GM13977 (cell line): ENCODE measurements at regions not wholly inside any gene's neighbourhood (a gene's known extent, or its start where the extent isn't known, plus 50 kb on each side); places are given as distances from the start of the nearest gene placed in this dataset.

Experiments
- DNase-seq: peaks from one replicate; pipeline ENCODE4 v3.0.0; 2012; ENCODE audit warnings: low spot score
- in situ Hi-C: fragments of 300-500 bp; cut with MboI; formaldehyde crosslinking; loops from one replicate; pipeline ENCODE4 v1.12.0; 2022; ENCODE audit warnings: low sequenced_read_pairs, low pct_unique_long_range_greater_than_20kb, mixed read lengths, inconsistent platforms; ENCODE audit not compliant: unreplicated experiment
- TF ChIP-seq, protein P1 (sequence below): IDR thresholded peaks from 2 replicates; pipeline ENCODE4 v1.5.1; 2012; ENCODE audit warnings: mild to moderate bottlenecking, control low read depth; ENCODE audit not compliant: insufficient read depth; ENCODE audit errors: extremely low read depth, missing control alignments

DNA sequence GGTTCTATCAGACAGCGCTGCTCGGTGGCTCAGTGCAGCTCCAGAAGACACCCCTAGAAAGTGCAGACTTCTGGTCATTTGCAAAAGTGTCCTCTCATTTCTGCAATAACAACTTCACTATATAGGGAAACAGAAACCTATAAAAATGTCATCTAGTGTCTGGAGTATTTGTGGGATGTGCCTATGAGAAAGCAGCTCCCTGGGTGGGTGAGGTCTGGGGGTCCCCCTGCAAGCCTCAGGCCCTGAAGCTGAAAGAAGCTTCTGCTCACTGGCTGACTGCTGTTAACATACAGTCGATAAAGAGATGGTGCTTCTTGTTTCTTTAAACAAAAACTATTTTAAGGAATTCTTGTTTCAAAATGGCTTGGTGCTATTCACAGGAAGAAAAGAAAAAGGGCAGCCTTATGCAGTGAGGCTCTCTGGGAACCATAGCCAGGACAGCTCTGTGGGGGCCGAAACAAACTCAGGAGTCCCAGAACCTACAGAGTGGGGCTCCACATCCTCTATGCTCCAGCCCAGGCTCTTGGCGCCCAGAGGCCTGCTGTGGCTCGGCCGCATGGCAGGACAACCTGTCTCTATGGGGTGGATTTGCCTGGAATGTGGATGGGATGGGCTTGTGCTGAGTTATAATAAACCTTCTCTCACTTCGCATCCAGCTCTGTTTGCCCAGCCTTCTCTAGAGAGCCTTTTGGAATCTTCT lies 109.7 kb downstream of the BANF2 start:
- TF ChIP-seq, protein P1, sequence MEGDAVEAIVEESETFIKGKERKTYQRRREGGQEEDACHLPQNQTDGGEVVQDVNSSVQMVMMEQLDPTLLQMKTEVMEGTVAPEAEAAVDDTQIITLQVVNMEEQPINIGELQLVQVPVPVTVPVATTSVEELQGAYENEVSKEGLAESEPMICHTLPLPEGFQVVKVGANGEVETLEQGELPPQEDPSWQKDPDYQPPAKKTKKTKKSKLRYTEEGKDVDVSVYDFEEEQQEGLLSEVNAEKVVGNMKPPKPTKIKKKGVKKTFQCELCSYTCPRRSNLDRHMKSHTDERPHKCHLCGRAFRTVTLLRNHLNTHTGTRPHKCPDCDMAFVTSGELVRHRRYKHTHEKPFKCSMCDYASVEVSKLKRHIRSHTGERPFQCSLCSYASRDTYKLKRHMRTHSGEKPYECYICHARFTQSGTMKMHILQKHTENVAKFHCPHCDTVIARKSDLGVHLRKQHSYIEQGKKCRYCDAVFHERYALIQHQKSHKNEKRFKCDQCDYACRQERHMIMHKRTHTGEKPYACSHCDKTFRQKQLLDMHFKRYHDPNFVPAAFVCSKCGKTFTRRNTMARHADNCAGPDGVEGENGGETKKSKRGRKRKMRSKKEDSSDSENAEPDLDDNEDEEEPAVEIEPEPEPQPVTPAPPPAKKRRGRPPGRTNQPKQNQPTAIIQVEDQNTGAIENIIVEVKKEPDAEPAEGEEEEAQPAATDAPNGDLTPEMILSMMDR = no peak
- in situ Hi-C loops = no loop called here
- no peak for DNase-seq

DNA sequence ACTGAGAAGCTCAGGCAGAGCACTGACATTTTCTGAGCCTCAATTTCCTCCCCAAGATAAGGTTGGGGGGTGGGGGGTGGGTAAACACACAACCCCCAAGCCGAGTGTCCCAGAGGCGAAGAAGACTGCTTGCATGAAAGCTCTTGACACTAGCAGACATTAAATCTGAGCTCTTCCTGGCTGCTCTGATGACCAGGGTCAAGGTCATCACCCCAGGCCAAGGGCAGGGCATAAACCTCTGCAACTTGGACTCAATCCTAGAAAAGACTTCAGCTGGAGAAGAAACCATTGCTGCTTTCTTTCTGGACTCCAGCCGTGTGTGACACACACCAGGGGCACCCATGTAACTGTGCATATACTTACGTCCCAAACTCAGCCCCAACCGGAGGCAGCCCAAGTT lies 109.0 kb downstream of the BANF2 start:
- TF ChIP-seq, protein P1 = no peak

DNA sequence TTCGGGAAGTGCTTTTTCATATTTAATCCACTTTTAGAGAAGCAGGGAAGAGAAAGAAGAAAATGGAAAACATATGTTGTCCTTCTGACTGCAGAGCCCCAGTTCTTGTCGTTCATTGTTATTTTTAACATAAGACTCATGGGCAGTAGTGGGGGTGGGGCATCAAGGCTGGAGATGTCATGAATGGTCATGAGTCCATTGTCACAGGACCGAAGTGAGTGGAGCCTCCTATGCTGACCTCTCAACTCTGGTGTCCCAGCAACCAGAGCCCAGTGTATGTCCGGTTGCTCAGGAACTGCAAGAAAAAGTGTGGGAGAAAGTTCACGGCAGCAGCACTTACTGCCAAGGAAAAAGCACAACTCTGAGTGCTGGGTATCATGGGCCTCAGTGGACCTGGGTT lies 108.6 kb downstream of the BANF2 start:
- TF ChIP-seq, protein P1 = no peak
- in situ Hi-C loops = no loop called here
- DNase-seq = no peak

More for the DNA sequence above, 109.0 kb downstream of the BANF2 start:
- DNase-seq = no peak
- in situ Hi-C loops = no loop called here

DNA sequence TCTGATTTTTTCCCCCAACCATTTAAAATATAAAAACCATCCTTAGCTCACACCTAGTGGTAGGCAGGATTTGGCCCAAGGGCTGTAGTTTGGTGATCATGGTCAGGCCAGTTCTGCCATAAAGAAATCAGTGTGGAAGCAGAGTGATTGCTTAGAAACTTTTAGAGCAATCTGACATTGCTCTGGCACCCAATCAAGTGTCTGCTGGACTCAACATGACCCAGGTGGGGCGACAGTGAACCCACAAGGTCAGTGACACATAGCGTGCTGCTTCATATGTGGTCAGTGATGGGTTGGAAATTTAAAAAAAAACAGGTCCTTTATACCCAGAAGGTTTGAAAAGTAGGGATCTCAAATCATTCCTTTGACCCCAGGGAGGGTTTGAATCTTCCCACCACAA lies 107.9 kb downstream of the BANF2 start:
- TF ChIP-seq, protein P1 = no peak
- no peak for DNase-seq
- in situ Hi-C loops = no loop called here

DNA sequence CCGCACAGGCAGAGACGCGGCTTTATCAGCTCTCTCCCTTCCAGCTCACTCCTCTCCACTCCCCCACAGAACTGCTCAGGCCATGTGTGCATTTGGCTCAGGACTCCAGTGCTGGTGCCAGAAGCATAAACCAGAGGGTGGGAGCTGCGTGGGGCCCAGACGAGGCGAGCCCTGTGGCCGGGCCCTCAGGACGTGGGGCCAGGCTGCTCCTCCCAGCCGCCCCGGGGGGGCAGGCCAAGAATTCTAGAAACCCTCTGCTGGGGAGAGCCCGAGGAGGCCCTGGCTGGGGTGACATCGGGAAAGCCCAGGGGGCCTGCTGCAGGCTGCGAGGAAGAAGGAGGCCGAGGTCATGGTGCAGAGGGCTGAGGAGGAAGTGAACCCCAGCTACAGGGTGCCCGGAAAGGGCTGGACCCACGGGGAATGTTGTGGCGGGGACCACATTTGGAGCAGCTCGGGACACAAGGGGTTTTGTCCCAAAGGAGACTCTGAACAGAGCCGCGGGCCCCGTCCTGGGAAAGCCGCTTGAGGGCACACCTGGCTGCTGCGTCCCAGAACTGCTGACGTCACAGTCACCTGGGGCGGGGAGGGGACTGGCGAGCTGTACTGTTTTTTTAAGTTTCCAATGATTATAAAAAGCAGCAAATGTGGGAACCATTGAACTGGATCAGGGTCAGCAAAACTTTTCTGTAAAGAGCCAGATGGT lies 107.1 kb downstream of the BANF2 start:
- DNase-seq = no peak
- TF ChIP-seq, protein P1 = no peak
- in situ Hi-C loops = no loop called here

DNA sequence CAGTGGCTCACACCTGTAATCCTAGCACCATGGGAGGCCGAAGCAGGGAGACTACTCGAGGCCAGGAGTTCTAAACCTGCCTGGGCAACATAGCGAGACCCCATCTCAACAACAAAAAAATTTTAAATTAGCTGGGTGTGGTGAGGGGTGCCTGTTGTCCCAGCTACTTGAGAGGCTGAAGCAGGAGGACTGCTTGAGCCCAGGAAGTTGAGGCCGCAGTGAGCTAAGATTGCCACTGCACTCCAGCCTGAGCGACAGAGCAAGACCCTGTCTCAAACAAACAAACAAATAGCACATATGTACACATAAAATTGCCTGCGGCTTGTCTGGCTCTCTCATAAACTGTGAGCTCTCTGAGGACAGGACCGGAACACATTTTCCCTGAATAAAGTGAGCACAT lies 106.3 kb downstream of the BANF2 start:
- in situ Hi-C loops = no loop called here
- TF ChIP-seq, protein P1 = no peak
- no peak for DNase-seq
